CD14-positive monocyte (primary cell): ENCODE measurements at regions not wholly inside any gene's neighbourhood (a gene's known extent, or its start where the extent isn't known, plus 50 kb on each side); places are given as distances from the start of the nearest gene placed in this dataset.

Source experiments
- DNase-seq, 3 donors: peaks; one replicate each; pipeline ENCODE4 v3.0.0-alpha.2; 2011 to 2022
- H2AFZ ChIP-seq: 2 replicates; pipeline ENCODE4 v1.6.0; 2012; ENCODE audit warnings: mild to moderate bottlenecking, low read depth, low read length, inconsistent platforms; ENCODE audit not compliant: insufficient read depth, poor library complexity, severe bottlenecking
- H3K27ac ChIP-seq, 2 donors: 1 replicate in 1 of 2; 2 replicates in 1 of 2; pipeline ENCODE4 v1.5.1; 2012 to 2013; ENCODE audit warnings: low read length in 2 of 2, control low read depth in 1 of 2, inconsistent platforms in 1 of 2, low read depth in 1 of 2, mild to moderate bottlenecking in 1 of 2
- H3K27me3 ChIP-seq, 2 donors: one replicate each; pipeline versions ENCODE4 v1.6.0 to v1.6.1; 2011 to 2013; ENCODE audit warnings: low read length in 2 of 2; ENCODE audit not compliant: control insufficient read depth in 2 of 2, insufficient read depth in 2 of 2
- H3K36me3 ChIP-seq, 2 donors: replicated peaks in 1 of 2; 1 replicate in 1 of 2; 2 replicates in 1 of 2; pipeline versions ENCODE4 v1.5.1 to v1.6.1; 2012 to 2013; ENCODE audit warnings: low read length in 2 of 2, control low read depth in 1 of 2, inconsistent platforms in 1 of 2, mild to moderate bottlenecking in 1 of 2; ENCODE audit not compliant: insufficient read depth in 2 of 2, control insufficient read depth in 1 of 2
- H3K4me1 ChIP-seq, 2 donors: 1 replicate in 1 of 2; 2 replicates in 1 of 2; pipeline versions ENCODE4 v1.5.1 to v1.6.1; 2012 to 2013; ENCODE audit warnings: low read length in 2 of 2, control low read depth in 1 of 2, inconsistent platforms in 1 of 2, mild to moderate bottlenecking in 1 of 2, moderate library complexity in 1 of 2; ENCODE audit not compliant: insufficient read depth in 2 of 2, control insufficient read depth in 1 of 2
- H3K4me2 ChIP-seq: replicated peaks from 2 replicates; pipeline ENCODE3; 2012; ENCODE audit warnings: low read length, moderate library complexity, mild to moderate bottlenecking; ENCODE audit not compliant: poor library complexity, severe bottlenecking; ENCODE audit errors: extremely low read depth
- H3K4me3 ChIP-seq, 3 experiments: fragments of 200-600 bp in 1 of 3; sonication (generic) in 1 of 3; replicated peaks in 1 of 3; 1 replicate in 2 of 3; 2 replicates in 1 of 3; pipeline ENCODE4 v1.5.1; 2011 to 2013; ENCODE audit warnings: low read length in 3 of 3, mild to moderate bottlenecking in 3 of 3, control low read depth in 2 of 3, low read depth in 2 of 3, inconsistent platforms in 1 of 3, moderate library complexity in 1 of 3
- H3K79me2 ChIP-seq: 2 replicates; pipeline ENCODE4 v1.6.0; 2012; ENCODE audit warnings: mild to moderate bottlenecking, control low read depth, inconsistent platforms, low read length, moderate library complexity; ENCODE audit not compliant: insufficient read depth
- H3K9ac ChIP-seq: 2 replicates; pipeline ENCODE4 v1.6.0; 2017; ENCODE audit warnings: low read length, mild to moderate bottlenecking; ENCODE audit not compliant: insufficient read depth, poor library complexity, severe bottlenecking
- H3K9me3 ChIP-seq, 2 donors: replicated peaks in 1 of 2; 1 replicate in 1 of 2; 2 replicates in 1 of 2; pipeline versions ENCODE4 v1.5.1 to v1.6.1; 2012 to 2013; ENCODE audit warnings: low read length in 2 of 2, control low read depth in 1 of 2; ENCODE audit not compliant: control insufficient read depth in 1 of 2, insufficient read depth in 1 of 2
- H4K20me1 ChIP-seq: 2 replicates; pipeline ENCODE4 v1.6.0; 2012; ENCODE audit warnings: mild to moderate bottlenecking, low read length, control low read depth, moderate library complexity; ENCODE audit not compliant: insufficient read depth
- H3K27ac Mint-ChIP-seq, 7 donors: one replicate each; pipeline ENCODE4 v1.8.0; 2020; ENCODE audit warnings: mild to moderate bottlenecking in 7 of 7, mixed read lengths in 7 of 7, moderate library complexity in 6 of 7, inconsistent platforms in 2 of 7
- H3K27me3 Mint-ChIP-seq, 3 donors: one replicate each; pipeline ENCODE4 v1.8.0; 2021 to 2022; ENCODE audit warnings: low read depth in 3 of 3, mild to moderate bottlenecking in 3 of 3, mixed read lengths in 3 of 3, moderate library complexity in 3 of 3, inconsistent platforms in 1 of 3
- H3K36me3 Mint-ChIP-seq, 2 donors: one replicate each; pipeline ENCODE4 v1.8.0; 2020; ENCODE audit warnings: mixed read lengths in 2 of 2, inconsistent platforms in 1 of 2, mild to moderate bottlenecking in 1 of 2
- H3K4me1 Mint-ChIP-seq: one replicate; pipeline ENCODE4 v1.8.0; 2020; ENCODE audit warnings: mild to moderate bottlenecking, mixed read lengths
- H3K4me3 Mint-ChIP-seq, 2 donors: one replicate each; pipeline ENCODE4 v1.8.0; 2020; ENCODE audit warnings: mild to moderate bottlenecking in 2 of 2, mixed read lengths in 2 of 2, moderate library complexity in 1 of 2
- H3K9me3 Mint-ChIP-seq, 7 donors: one replicate each; pipeline ENCODE4 v1.8.0; 2020 to 2022; ENCODE audit warnings: mixed read lengths in 7 of 7, mild to moderate bottlenecking in 6 of 7, moderate library complexity in 6 of 7, inconsistent platforms in 2 of 7
- WGBS: methylation state at CpG from one replicate; pipeline ENCODE4 v1.1.5; 2013; ENCODE audit warnings: missing lambda C conversion rate; ENCODE audit not compliant: insufficient coverage; 5-methylcytosine and 5-hydroxymethylcytosine counted together
- intact Hi-C, 2 donors: fragments of 100-400 bp; cut with micrococcal nuclease; formaldehyde crosslinking; loops; one replicate each; pipeline versions ENCODE4 v1.15.0 to v1.15.1; 2023
- TF ChIP-seq, protein P1 (sequence below): fragments of 200-600 bp; IDR thresholded peaks from one replicate; pipeline ENCODE4 v1.8.0; 2022; ENCODE audit warnings: antibody characterized with exemption, mild to moderate bottlenecking

DNA sequence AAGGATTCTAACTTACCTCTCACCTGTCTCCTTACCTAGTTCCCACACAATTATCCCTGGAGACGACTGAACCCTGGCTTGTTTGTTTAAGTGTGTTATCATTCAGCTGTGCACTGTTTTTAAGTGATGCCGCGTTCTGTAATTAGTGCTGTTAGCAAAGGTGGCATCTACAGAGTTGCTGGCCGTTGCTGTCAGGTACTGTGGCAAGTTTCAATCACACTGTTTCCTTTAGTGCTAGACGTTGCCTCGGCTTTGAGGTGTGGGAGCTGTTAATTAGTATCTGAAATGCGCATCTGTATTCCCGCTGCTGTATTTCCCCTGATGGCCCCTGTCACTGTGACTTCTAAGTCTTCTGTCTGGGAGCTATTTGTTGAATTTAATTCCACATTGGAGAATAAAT, 193.8 kb upstream of the GAS1 start:
- Histone ChIP-seq H3K36me3 (no peaks in the 10 kb centered on the region), H3K9me3 (peaks cover 0 to 6% of the 10 kb centered on the region in 2 donors), H3K27me3 (no peaks in the 10 kb centered on the region), H3K27ac (no peak overlapping the region), H4K20me1 (no peaks in the 10 kb centered on the region), H2AFZ (no peak overlapping the region), H3K79me2 (no peaks in the 10 kb centered on the region), H3K4me1 (no peaks in the 10 kb centered on the region), H3K4me2 (no peak overlapping the region), H3K9ac (no peak overlapping the region), H3K4me3 (no peak overlapping the region)
- Mint-ChIP-seq H3K36me3 (no peaks in the 10 kb centered on the region), H3K4me1 (no peaks in the 10 kb centered on the region), H3K4me3 (no peak overlapping the region), H3K27me3 (peaks cover 6 to 8% (median 8%) of the 10 kb centered on the region in 3 donors), H3K27ac (no peak overlapping the region), H3K9me3 (peaks cover 0 to 6% (median 0%) of the 10 kb centered on the region in 7 donors)
- TF ChIP-seq, protein P1, sequence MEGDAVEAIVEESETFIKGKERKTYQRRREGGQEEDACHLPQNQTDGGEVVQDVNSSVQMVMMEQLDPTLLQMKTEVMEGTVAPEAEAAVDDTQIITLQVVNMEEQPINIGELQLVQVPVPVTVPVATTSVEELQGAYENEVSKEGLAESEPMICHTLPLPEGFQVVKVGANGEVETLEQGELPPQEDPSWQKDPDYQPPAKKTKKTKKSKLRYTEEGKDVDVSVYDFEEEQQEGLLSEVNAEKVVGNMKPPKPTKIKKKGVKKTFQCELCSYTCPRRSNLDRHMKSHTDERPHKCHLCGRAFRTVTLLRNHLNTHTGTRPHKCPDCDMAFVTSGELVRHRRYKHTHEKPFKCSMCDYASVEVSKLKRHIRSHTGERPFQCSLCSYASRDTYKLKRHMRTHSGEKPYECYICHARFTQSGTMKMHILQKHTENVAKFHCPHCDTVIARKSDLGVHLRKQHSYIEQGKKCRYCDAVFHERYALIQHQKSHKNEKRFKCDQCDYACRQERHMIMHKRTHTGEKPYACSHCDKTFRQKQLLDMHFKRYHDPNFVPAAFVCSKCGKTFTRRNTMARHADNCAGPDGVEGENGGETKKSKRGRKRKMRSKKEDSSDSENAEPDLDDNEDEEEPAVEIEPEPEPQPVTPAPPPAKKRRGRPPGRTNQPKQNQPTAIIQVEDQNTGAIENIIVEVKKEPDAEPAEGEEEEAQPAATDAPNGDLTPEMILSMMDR, result no peak
- DNase-seq, result no peak
- intact Hi-C loops, result no loop called here
- WGBS, result 91% methylated on average over 5 of the region's 8 CpGs

DNA sequence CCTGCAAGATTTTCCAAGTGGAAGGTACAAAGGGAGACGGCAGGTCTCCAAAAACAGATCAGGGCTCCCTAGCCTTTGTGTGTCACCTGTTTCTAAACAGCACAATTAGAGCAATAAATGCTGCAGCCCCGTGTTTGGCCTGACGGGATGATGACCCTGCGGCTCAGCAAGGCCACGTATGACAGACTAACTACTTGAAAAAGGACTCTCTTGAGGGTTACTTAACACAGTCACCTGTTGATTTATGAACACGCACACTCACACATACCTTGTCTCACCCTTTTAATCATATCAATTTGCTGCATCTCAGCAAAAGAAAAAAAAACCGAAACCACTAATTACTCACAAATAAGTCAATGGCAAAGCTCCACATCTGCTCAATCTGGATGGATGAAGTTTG, 199.6 kb upstream of the GAS1 start:
- TF ChIP-seq, protein P1, result no peak
- WGBS, result 50% methylated on average over 2 of the region's 7 CpGs
- peaks cover 10 to 26% of the 10 kb centered on the region in 2 donors for H3K27me3 ChIP-seq

More for the DNA sequence above, 199.6 kb upstream of the GAS1 start:
- peaks cover 22 to 42% (median 24%) of the 10 kb centered on the region in 3 donors for H3K27me3 Mint-ChIP-seq
- peaks cover 0 to 15% (median 2%) of the 10 kb centered on the region in 7 donors for H3K9me3 Mint-ChIP-seq
- H3K27ac Mint-ChIP-seq, result peak overlapping the region in 1 of 7 donors; percentile 8
- peaks cover 7% of the 10 kb centered on the region for H3K4me1 Mint-ChIP-seq
- H3K27ac ChIP-seq, result no peak overlapping the region
- no peaks in the 10 kb centered on the region for H4K20me1 ChIP-seq
- H3K4me2 ChIP-seq, result no peak overlapping the region
- intact Hi-C loops, result no loop called here
- H3K4me3 ChIP-seq, result no peak overlapping the region
- H3K4me3 Mint-ChIP-seq, result peak overlapping the region in 1 of 2 donors; percentile 12
- no peaks in the 10 kb centered on the region for H3K36me3 Mint-ChIP-seq
- H3K9ac ChIP-seq, result no peak overlapping the region
- H3K4me1 ChIP-seq, result peaks cover 3 to 6% of the 10 kb centered on the region in 2 donors
- H3K36me3 ChIP-seq, result no peaks in the 10 kb centered on the region
- H3K9me3 ChIP-seq, result peaks cover 4 to 6% of the 10 kb centered on the region in 2 donors
- H3K79me2 ChIP-seq, result no peaks in the 10 kb centered on the region
- H2AFZ ChIP-seq, result no peak overlapping the region
- DNase-seq, result no peak
